Upper lobe of left lung (tissue), 6 donors: ENCODE measurements at regions not wholly inside any gene's neighbourhood (a gene's known extent, or its start where the extent isn't known, plus 50 kb on each side); places are given as distances from the start of the nearest gene placed in this dataset.

Source experiments
- ATAC-seq, 2 donors: fragments of 200-7000 bp; cut with Tn5 transposase; one replicate each; pipeline ENCODE4 v1.9.1; 2022; ENCODE audit warnings: mild to moderate bottlenecking in 2 of 2, moderate library complexity in 2 of 2; ENCODE audit not compliant: low FRiP score in 2 of 2
- DNase-seq, 2 donors: peaks; one replicate each; pipeline ENCODE4 v3.0.0-alpha.2; 2019 to 2020
- H3K27ac ChIP-seq, 4 donors: fragments of 200-600 bp; sonication (generic); one replicate each; pipeline ENCODE4 v1.5.1; 2016 to 2019
- H3K27me3 ChIP-seq, 4 donors: fragments of 200-600 bp; sonication (generic); one replicate each; pipeline ENCODE4 v1.5.1; 2017 to 2019
- H3K36me3 ChIP-seq, 4 donors: fragments of 200-600 bp; sonication (generic); one replicate each; pipeline ENCODE4 v1.5.1; 2016 to 2019
- H3K4me1 ChIP-seq, 4 donors: fragments of 200-600 bp; sonication (generic); one replicate each; pipeline ENCODE4 v1.5.1; 2018 to 2019
- H3K4me3 ChIP-seq, 4 donors: fragments of 200-600 bp; sonication (generic); one replicate each; pipeline ENCODE4 v1.5.1; 2017 to 2019; ENCODE audit warnings: mild to moderate bottlenecking in 2 of 4, moderate library complexity in 1 of 4
- H3K9me3 ChIP-seq, 4 donors: fragments of 200-600 bp; sonication (generic); one replicate each; pipeline ENCODE4 v1.5.1; 2018 to 2019
- EP300 ChIP-seq, 4 donors: sonication (generic); formaldehyde crosslinking; IDR thresholded peaks; one replicate each; pipeline ENCODE4 v1.5.1; 2017; ENCODE audit warnings: antibody characterized with exemption in 4 of 4, control low read depth in 2 of 4
- POLR2A ChIP-seq, 4 donors: fragments of 450-650 bp; IDR thresholded peaks; one replicate each; pipeline ENCODE4 v1.5.1; 2016 to 2017; ENCODE audit warnings: antibody characterized with exemption in 4 of 4, mild to moderate bottlenecking in 2 of 4
- POLR2AphosphoS5 ChIP-seq, 2 donors: sonication (generic); formaldehyde crosslinking; IDR thresholded peaks; one replicate each; pipeline ENCODE4 v1.5.1; 2017; ENCODE audit warnings: antibody characterized with exemption in 2 of 2
- WGBS, 2 donors: methylation state at CpG; one replicate each; pipeline ENCODE4 v1.1.5; 2017 to 2018; 5-methylcytosine and 5-hydroxymethylcytosine counted together
- TF ChIP-seq, protein P1 (sequence below), 6 experiments: fragments of 450-650 bp in 4 of 6; fragments of 200-600 bp in 2 of 6; sonication (generic) in 2 of 6; IDR thresholded peaks; one replicate each; pipeline ENCODE4 v1.5.1; 2016 to 2019; ENCODE audit warnings: antibody characterized with exemption in 6 of 6
- donor health status: DM: no; HTN: no; CAD: no; lungs with moderate emphysema.
- donor health status: DM: no; HTN: yes; CAD: no; lungs with severe emphysema.

DNA sequence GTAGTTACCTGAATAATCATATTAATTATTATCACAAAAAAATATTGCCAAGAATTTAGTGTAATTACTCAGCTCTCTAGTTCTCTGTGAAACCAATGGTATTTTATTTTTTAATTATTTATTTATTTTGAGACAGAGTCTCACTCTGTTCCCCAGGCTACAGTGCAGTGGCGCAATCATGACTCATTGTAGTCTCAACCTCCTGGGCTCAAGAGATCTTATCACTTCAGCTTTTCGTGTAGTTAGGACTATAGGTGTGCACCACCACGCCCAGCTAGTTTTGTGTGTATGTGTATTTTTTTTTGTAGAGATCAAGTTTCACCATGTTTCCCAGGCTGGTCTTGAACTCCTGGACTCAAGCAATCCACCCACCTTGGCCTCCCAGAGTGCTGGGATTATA is 440.4 kb upstream of the CDH20 start:
- H3K27me3 ChIP-seq: no peaks in the 10 kb centered on the region
- TF ChIP-seq EP300 (IDR thresholded peaks at IDR 0.05): no peak
- TF ChIP-seq, protein P1, sequence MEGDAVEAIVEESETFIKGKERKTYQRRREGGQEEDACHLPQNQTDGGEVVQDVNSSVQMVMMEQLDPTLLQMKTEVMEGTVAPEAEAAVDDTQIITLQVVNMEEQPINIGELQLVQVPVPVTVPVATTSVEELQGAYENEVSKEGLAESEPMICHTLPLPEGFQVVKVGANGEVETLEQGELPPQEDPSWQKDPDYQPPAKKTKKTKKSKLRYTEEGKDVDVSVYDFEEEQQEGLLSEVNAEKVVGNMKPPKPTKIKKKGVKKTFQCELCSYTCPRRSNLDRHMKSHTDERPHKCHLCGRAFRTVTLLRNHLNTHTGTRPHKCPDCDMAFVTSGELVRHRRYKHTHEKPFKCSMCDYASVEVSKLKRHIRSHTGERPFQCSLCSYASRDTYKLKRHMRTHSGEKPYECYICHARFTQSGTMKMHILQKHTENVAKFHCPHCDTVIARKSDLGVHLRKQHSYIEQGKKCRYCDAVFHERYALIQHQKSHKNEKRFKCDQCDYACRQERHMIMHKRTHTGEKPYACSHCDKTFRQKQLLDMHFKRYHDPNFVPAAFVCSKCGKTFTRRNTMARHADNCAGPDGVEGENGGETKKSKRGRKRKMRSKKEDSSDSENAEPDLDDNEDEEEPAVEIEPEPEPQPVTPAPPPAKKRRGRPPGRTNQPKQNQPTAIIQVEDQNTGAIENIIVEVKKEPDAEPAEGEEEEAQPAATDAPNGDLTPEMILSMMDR (IDR thresholded peaks at IDR 0.05): no peak
- TF ChIP-seq POLR2A (IDR thresholded peaks at IDR 0.05): no peak
- TF ChIP-seq POLR2AphosphoS5 (IDR thresholded peaks at IDR 0.05): no peak
- DNase-seq (peak in 1 of 2 donors; percentile 72), ATAC-seq (no peak)
- H3K27ac ChIP-seq: no peak overlapping the region
- no peaks in the 10 kb centered on the region for H3K9me3 ChIP-seq
- H3K4me3 ChIP-seq: no peak overlapping the region
- H3K4me1 ChIP-seq: no peaks in the 10 kb centered on the region
- H3K36me3 ChIP-seq: no peaks in the 10 kb centered on the region
- 64 to 78% methylated on average over 3 of the region's 3 CpGs for WGBS, 2 donors

DNA sequence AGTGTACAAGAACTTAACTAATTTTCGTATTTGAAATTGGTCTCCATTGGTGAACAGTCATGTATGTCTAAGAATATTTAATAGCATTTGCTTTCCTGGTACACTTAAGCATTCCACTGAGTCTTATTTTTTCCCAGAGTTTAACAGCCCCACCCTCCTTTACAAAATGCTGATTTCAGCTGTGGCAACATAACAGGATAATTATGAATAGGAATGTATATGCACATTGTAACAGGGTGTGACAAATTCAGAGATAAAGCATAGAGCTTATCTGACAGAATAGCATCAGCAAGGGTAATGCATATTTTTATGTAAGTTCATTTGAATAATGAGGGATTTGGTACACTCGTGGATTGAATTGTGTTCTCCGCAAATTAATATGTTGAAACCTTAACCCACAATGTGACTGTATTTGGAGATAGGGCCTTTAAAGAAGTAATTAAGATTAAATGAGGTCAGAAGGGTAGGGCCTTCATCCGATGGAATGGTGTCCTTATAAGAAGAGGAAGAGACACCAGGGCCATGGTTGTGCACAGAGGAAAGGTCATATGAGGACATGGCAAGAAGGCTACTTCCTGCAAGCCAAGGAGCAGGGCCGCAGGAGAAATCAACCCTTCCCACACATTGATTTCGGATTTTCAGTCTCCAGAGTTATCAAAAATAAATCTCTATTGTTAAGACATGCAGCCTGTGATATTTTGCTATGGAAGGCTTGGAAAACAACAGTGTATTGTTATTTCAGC is 439.7 kb upstream of the CDH20 start:
- no peak for ATAC-seq
- H3K36me3 ChIP-seq: no peaks in the 10 kb centered on the region
- no peaks in the 10 kb centered on the region for H3K9me3 ChIP-seq
- no peak overlapping the region for H3K4me3 ChIP-seq
- no peak for TF ChIP-seq EP300 (IDR thresholded peaks at IDR 0.05)
- no peak for TF ChIP-seq POLR2A (IDR thresholded peaks at IDR 0.05)
- TF ChIP-seq, protein P1 (IDR thresholded peaks at IDR 0.05): no peak
- TF ChIP-seq POLR2AphosphoS5 (IDR thresholded peaks at IDR 0.05): no peak
- WGBS, 2 donors: 81 to 82% methylated on average over 6 of the region's 6 CpGs
- no peaks in the 10 kb centered on the region for H3K4me1 ChIP-seq
- no peak overlapping the region for H3K27ac ChIP-seq
- no peak for DNase-seq
- H3K27me3 ChIP-seq: no peaks in the 10 kb centered on the region

DNA sequence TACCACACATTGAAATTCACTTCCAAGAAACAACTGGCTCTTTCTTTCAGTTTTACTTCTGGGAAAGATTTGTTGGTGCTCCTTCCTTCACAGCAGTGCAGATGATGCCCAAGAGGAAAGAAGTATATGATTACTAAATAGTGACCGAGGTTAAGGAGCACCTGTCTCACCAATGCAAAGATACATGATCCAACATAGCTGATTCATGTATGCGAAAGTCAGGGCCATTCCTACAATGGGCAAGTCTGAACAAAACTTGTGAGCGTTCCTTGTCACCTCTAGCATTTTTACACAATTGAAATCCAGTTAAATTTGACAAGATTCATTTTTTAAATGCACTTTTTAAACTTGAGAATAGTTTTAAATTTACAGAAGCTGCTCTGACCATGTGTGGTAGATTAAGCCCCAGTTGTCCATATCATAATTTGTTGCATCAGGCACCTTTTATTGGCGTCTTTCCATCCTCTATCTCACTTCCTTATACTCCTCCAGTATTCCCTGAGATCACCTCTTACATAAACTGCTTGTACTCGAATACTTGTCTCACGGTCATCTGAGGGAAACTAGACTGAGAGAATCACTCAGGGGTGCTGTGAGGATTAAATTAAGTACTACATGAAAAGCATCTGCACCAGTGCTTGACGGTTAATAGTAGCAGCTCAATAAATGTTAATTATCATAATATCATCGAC is 438.8 kb upstream of the CDH20 start:
- WGBS, 2 donors: 79 to 88% methylated on average over 8 of the region's 8 CpGs

DNA sequence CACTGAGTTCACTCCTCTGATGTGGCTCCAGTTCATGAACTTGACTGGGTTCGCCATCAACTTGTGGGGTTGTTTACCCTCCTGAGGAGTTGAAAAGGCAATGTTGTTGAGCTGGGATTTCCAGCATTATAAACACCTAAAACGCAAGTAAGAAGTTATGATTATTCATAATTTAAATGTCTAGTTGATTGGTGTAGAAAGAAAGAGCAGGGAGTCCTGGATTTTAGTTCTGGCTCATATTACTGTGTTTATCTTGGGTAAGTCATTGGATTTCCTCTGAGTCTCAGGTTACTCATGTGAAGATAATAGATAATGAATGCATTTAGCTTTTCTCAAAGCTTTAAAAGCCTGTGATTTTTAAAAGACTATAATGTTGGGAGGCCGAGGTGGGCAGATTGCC is 438.0 kb upstream of the CDH20 start:
- Histone ChIP-seq H3K4me1 (no peaks in the 10 kb centered on the region), H3K9me3 (no peaks in the 10 kb centered on the region), H3K4me3 (no peak overlapping the region), H3K27me3 (no peaks in the 10 kb centered on the region), H3K36me3 (no peaks in the 10 kb centered on the region), H3K27ac (no peak overlapping the region)
- DNase-seq (no peak), ATAC-seq (no peak)
- WGBS, 2 donors: 79 to 88% methylated on average over 3 of the region's 3 CpGs
- TF ChIP-seq POLR2AphosphoS5 (IDR thresholded peaks at IDR 0.05): no peak
- no peak for TF ChIP-seq EP300 (IDR thresholded peaks at IDR 0.05)
- TF ChIP-seq POLR2A (IDR thresholded peaks at IDR 0.05): no peak
- TF ChIP-seq, protein P1 (IDR thresholded peaks at IDR 0.05): no peak

More for the DNA sequence above, 438.8 kb upstream of the CDH20 start:
- no peak for TF ChIP-seq EP300 (IDR thresholded peaks at IDR 0.05)
- TF ChIP-seq POLR2AphosphoS5 (IDR thresholded peaks at IDR 0.05): no peak
- TF ChIP-seq POLR2A (IDR thresholded peaks at IDR 0.05): no peak
- TF ChIP-seq, protein P1 (IDR thresholded peaks at IDR 0.05): no peak
- Histone ChIP-seq H3K27ac (no peak overlapping the region), H3K4me3 (no peak overlapping the region), H3K9me3 (no peaks in the 10 kb centered on the region), H3K36me3 (no peaks in the 10 kb centered on the region), H3K27me3 (no peaks in the 10 kb centered on the region), H3K4me1 (no peaks in the 10 kb centered on the region)
- ATAC-seq: no peak
- no peak for DNase-seq
